Lower leg skin (tissue), 4 donors: ENCODE measurements at regions not wholly inside any gene's neighbourhood (a gene's known extent, or its start where the extent isn't known, plus 50 kb on each side); places are given as distances from the start of the nearest gene placed in this dataset.

Source experiments
- DNase-seq, 2 donors: peaks; one replicate each; pipeline ENCODE4 v3.0.0-alpha.2; 2019; ENCODE audit warnings: low spot score in 2 of 2
- H3K4me3 ChIP-seq: fragments of 200-600 bp; sonication (generic); 2 replicates; pipeline ENCODE4 v1.5.1; 2017; ENCODE audit warnings: mild to moderate bottlenecking, low read depth; ENCODE audit not compliant: poor library complexity, severe bottlenecking
- CTCF ChIP-seq, 3 donors: fragments of 450-650 bp; IDR thresholded peaks; one replicate each; pipeline ENCODE4 v1.5.1; 2016; ENCODE audit warnings: antibody characterized with exemption in 3 of 3, mild to moderate bottlenecking in 3 of 3, moderate library complexity in 2 of 3
- POLR2A ChIP-seq, 2 donors: fragments of 450-650 bp; IDR thresholded peaks; one replicate each; pipeline ENCODE4 v1.6.1; 2016 to 2017; ENCODE audit warnings: antibody characterized with exemption in 2 of 2, mild to moderate bottlenecking in 1 of 2, moderate library complexity in 1 of 2
- WGBS, 2 donors: methylation state at CpG; one replicate each; pipeline ENCODE4 v1.1.5; 2018; 5-methylcytosine and 5-hydroxymethylcytosine counted together
- intact Hi-C: fragments of 100-400 bp; cut with DNase I; formaldehyde crosslinking; loops from one replicate; pipeline ENCODE4 v1.15.0; 2023; ENCODE audit warnings: low total_unique reads

GRCh38 chr9:38164659-38165221 is 95.7 kb upstream of the SHB start:
- WGBS, 2 donors, result 70 to 77% methylated on average over 9 of the region's 9 CpGs
- no peak for TF ChIP-seq POLR2A (IDR thresholded peaks at IDR 0.05)
- TF ChIP-seq CTCF (IDR thresholded peaks at IDR 0.05), result no peak
- intact Hi-C loops, result no loop called here
- no peak overlapping the region for H3K4me3 ChIP-seq
- no peak for DNase-seq

DNA sequence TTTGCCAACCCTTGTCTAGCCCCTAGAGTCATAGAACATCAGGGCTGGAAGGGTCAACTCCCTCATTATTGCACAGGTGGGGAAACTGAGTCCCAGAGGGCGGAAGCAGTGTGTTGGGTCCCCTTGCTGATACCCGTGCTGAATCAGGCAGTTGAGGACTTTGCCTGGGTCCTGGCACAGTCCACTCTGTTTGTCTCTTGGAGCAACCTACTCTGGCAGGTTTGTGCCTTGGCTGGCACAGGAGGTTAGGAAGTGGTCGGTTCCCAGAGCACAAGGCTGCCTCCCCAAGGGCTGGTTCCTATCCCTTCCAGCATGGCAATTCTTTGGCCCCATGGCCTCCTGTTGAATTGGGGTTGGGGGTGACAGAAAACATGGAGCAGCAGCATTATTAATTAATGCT is 94.5 kb upstream of the SHB start:
- no peak for TF ChIP-seq POLR2A (IDR thresholded peaks at IDR 0.05)
- TF ChIP-seq CTCF (IDR thresholded peaks at IDR 0.05), result no peak
- no peak for DNase-seq
- no peak overlapping the region for H3K4me3 ChIP-seq
- intact Hi-C loops, result no loop called here
- WGBS, 2 donors, result 57 to 78% methylated on average over 3 of the region's 3 CpGs

GRCh38 chr9:38162332-38163211 is 93.5 kb upstream of the SHB start:
- H3K4me3 ChIP-seq, result no peak overlapping the region
- intact Hi-C loops, result no loop called here
- TF ChIP-seq CTCF (IDR thresholded peaks at IDR 0.05) (no peak), POLR2A (IDR thresholded peaks at IDR 0.05) (no peak)
- no peak for DNase-seq
- 72 to 75% methylated on average over 11 of the region's 11 CpGs for WGBS, 2 donors

DNA sequence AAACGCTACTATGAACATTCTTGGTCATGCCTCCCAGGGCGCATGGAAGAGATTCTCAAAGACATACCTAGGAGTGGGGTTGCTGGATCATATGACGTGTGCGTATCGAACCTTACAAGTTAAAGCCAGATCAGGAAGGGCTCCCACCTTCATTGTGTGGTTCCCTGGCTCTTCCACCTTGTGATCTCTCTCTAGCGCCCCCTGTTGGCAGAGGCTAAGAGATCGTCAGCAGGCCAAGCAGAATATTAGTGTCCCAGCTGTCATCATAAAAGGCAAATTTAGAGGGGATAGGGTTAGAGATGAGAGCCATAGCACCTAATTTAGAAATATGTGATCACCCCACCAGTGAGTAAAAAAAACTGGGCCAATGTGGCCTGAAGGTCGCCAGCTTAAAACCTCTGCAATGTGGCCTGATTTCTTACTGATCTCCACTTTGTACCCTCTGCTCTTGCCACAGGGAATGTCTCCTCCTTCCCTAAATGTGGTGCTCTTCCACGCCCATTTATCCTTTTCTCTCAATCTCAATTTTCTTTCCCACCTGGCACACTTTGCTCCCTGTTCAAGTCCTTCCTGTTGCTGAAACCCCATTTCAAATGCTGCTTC is 91.7 kb upstream of the SHB start:
- intact Hi-C loops, result no loop called here
- H3K4me3 ChIP-seq, result no peak overlapping the region
- WGBS, 2 donors, result 58 to 62% methylated on average over 9 of the region's 9 CpGs
- DNase-seq, result peak in 1 of 2 donors; percentile 29
- TF ChIP-seq CTCF (IDR thresholded peaks at IDR 0.05), result no peak
- no peak for TF ChIP-seq POLR2A (IDR thresholded peaks at IDR 0.05)

GRCh38 chr9:38159599-38159998 is 90.6 kb upstream of the SHB start:
- no peak for DNase-seq
- no peak for TF ChIP-seq CTCF (IDR thresholded peaks at IDR 0.05)
- TF ChIP-seq POLR2A (IDR thresholded peaks at IDR 0.05), result no peak

More at GRCh38 chr9:38159599-38159998, 90.6 kb upstream of the SHB start:
- intact Hi-C loops, result loop anchor here (10.0 kb wide), 2 partner anchors 75 to 245 kb away; no protein-coding TSS in a partner anchor
- no peak overlapping the region for H3K4me3 ChIP-seq
- WGBS, 2 donors, result 94 to 100% methylated on average over 3 of the region's 3 CpGs
